Kidney (tissue), 13 donors: ENCODE measurements at regions not wholly inside any gene's neighbourhood (a gene's known extent, or its start where the extent isn't known, plus 50 kb on each side); places are given as distances from the start of the nearest gene placed in this dataset.

Source experiments
- DNase-seq, 5 donors: peaks; one replicate each; pipeline ENCODE4 v3.0.0-alpha.2; 2013 to 2020
- FAIRE-seq: peaks from 2 replicates; lab custom pipeline; 2012; peaks lifted over from hg19 to GRCh38; lab: Jason Lieb, UNC
- H3K27ac ChIP-seq, 2 donors: one replicate each; pipeline ENCODE4 v1.7.0; 2013; ENCODE audit warnings: low read depth in 2 of 2, low read length in 2 of 2, inconsistent platforms in 1 of 2
- H3K27me3 ChIP-seq: one replicate; pipeline ENCODE4 v1.7.1; 2013; ENCODE audit warnings: low read length, inconsistent platforms; ENCODE audit not compliant: control insufficient read depth, insufficient read depth
- H3K36me3 ChIP-seq, 3 donors: one replicate each; pipeline versions ENCODE4 v1.7.0 to v1.7.1; 2013; ENCODE audit warnings: low read length in 3 of 3, control low read depth in 1 of 3, inconsistent platforms in 1 of 3; ENCODE audit not compliant: insufficient read depth in 3 of 3, control insufficient read depth in 2 of 3
- H3K4me1 ChIP-seq, 3 donors: one replicate each; pipeline versions ENCODE4 v1.7.0 to v1.7.1; 2013; ENCODE audit warnings: low read length in 3 of 3, inconsistent platforms in 1 of 3, low read depth in 1 of 3; ENCODE audit not compliant: control insufficient read depth in 2 of 3, insufficient read depth in 2 of 3
- H3K4me3 ChIP-seq, 3 donors: one replicate each; pipeline versions ENCODE4 v1.7.0 to v1.8.1; 2013; ENCODE audit warnings: low read length in 3 of 3, control low read depth in 1 of 3, inconsistent platforms in 1 of 3
- H3K9ac ChIP-seq, 3 donors: one replicate each; pipeline versions ENCODE4 v1.7.0 to v1.7.1; 2013; ENCODE audit warnings: low read length in 3 of 3, control low read depth in 1 of 3, inconsistent platforms in 1 of 3
- H3K9me3 ChIP-seq, 3 donors: one replicate each; pipeline versions ENCODE4 v1.7.0 to v1.7.1; 2013; ENCODE audit warnings: low read length in 3 of 3, control low read depth in 1 of 3, inconsistent platforms in 1 of 3; ENCODE audit not compliant: control insufficient read depth in 2 of 3, insufficient read depth in 1 of 3
- CTCF ChIP-seq: IDR thresholded peaks from 3 replicates; pipeline ENCODE4 v1.5.1; 2012; ENCODE audit warnings: mild to moderate bottlenecking, moderate library complexity, borderline replicate concordance; ENCODE audit not compliant: insufficient read depth; ENCODE audit errors: extremely low read depth
- intact Hi-C: fragments of 100-400 bp; cut with DNase I; formaldehyde crosslinking; loops from one replicate; pipeline ENCODE4 v1.11.1; 2022
- donor health status: control.
- donor health status: control.
- donor health status: control.
- donor health status: control.
- donor health status: control.
- donor health status: DM: yes; HTN: yes; CAD: no.
- donor health status: Normal renal cell carcinoma (clear cell type).

- Histone ChIP-seq H3K27me3 (no peaks in the 10 kb centered on the region), H3K9me3 (no peaks in the 10 kb centered on the region), H3K27ac (no peak overlapping the region), H3K9ac (no peak overlapping the region), H3K36me3 (no peaks in the 10 kb centered on the region), H3K4me3 (no peak overlapping the region), H3K4me1 (no peaks in the 10 kb centered on the region)
- FAIRE-seq (no peak), DNase-seq (no peak)
- TF ChIP-seq CTCF: no peak
- intact Hi-C loops: no loop called here
These were observed 194.9 kb upstream of the HAAO start for GRCh38 chr2:42987112-42987922.

GRCh38 chr2:42984617-42985016 lies 192.2 kb upstream of the HAAO start:
- no peak overlapping the region for H3K9ac ChIP-seq

GRCh38 chr2:42984081-42984480 lies 191.7 kb upstream of the HAAO start:
- H3K27ac ChIP-seq: no peak overlapping the region
- FAIRE-seq: no peak

More at GRCh38 chr2:42984617-42985016, 192.2 kb upstream of the HAAO start:
- intact Hi-C loops: no loop called here
- H3K36me3 ChIP-seq: no peaks in the 10 kb centered on the region
- DNase-seq (no peak), FAIRE-seq (no peak)
- H3K27ac ChIP-seq: no peak overlapping the region
- H3K4me3 ChIP-seq: no peak overlapping the region
- no peak for TF ChIP-seq CTCF
- no peaks in the 10 kb centered on the region for H3K4me1 ChIP-seq
- no peaks in the 10 kb centered on the region for H3K27me3 ChIP-seq
- H3K9me3 ChIP-seq: no peaks in the 10 kb centered on the region

More at GRCh38 chr2:42984081-42984480, 191.7 kb upstream of the HAAO start:
- intact Hi-C loops: no loop called here
- H3K9me3 ChIP-seq: no peaks in the 10 kb centered on the region
- H3K27me3 ChIP-seq: no peaks in the 10 kb centered on the region
- no peak overlapping the region for H3K9ac ChIP-seq
- no peaks in the 10 kb centered on the region for H3K36me3 ChIP-seq
- H3K4me3 ChIP-seq: no peak overlapping the region
- no peak for DNase-seq
- H3K4me1 ChIP-seq: peaks cover 0 to 3% (median 2%) of the 10 kb centered on the region in 3 donors
- TF ChIP-seq CTCF: no peak
